Gastrocnemius medialis (tissue), 4 donors: ENCODE measurements at regions not wholly inside any gene's neighbourhood (a gene's known extent, or its start where the extent isn't known, plus 50 kb on each side); places are given as distances from the start of the nearest gene placed in this dataset.

Source experiments
- ATAC-seq, 2 donors: fragments of 150-250 bp; one replicate each; pipeline ENCODE4 v1.9.1; 2016
- DNase-seq, 2 donors: peaks; one replicate each; pipeline ENCODE4 v3.0.0-alpha.2; 2019
- H3K27ac ChIP-seq, 4 donors: fragments of 200-600 bp; sonication (generic); 1 replicate in 1 of 4; 2 replicates in 3 of 4; pipeline ENCODE4 v1.5.1; 2016 to 2018; ENCODE audit warnings: mild to moderate bottlenecking in 2 of 4, moderate library complexity in 1 of 4
- H3K27me3 ChIP-seq, 3 donors: fragments of 200-600 bp; sonication (generic) in 2 of 3; 1 replicate in 1 of 3; 2 replicates in 2 of 3; pipeline versions ENCODE4 v1.5.1 to v1.6.0; 2016 to 2019; ENCODE audit warnings: mild to moderate bottlenecking in 1 of 3, moderate library complexity in 1 of 3
- H3K36me3 ChIP-seq, 2 donors: fragments of 200-600 bp; sonication (generic) in 1 of 2; one replicate each; pipeline ENCODE4 v1.5.1; 2017 to 2018
- H3K4me1 ChIP-seq, 2 donors: fragments of 200-600 bp; sonication (generic) in 1 of 2; one replicate each; pipeline ENCODE4 v1.5.1; 2016 to 2017; ENCODE audit warnings: mild to moderate bottlenecking in 2 of 2
- H3K4me3 ChIP-seq, 4 donors: fragments of 200-600 bp; sonication (generic) in 3 of 4; 1 replicate in 1 of 4; 2 replicates in 3 of 4; pipeline ENCODE4 v1.5.1; 2016 to 2019; ENCODE audit warnings: mild to moderate bottlenecking in 2 of 4
- H3K9me3 ChIP-seq, 3 donors: fragments of 200-600 bp; sonication (generic) in 2 of 3; 1 replicate in 1 of 3; 2 replicates in 2 of 3; pipeline ENCODE4 v1.5.1; 2016 to 2019
- CTCF ChIP-seq, 5 experiments: fragments of 450-650 bp in 3 of 5; fragments of 200-600 bp in 2 of 5; sonication (generic) in 2 of 5; IDR thresholded peaks in 4 of 5; conservative IDR thresholded peaks in 1 of 5; 1 replicate in 4 of 5; 2 replicates in 1 of 5; pipeline ENCODE4 v1.5.1; 2016 to 2019; ENCODE audit warnings: antibody characterized with exemption in 5 of 5, mild to moderate bottlenecking in 3 of 5, moderate library complexity in 3 of 5
- POLR2A ChIP-seq, 2 donors: fragments of 450-650 bp; IDR thresholded peaks; one replicate each; pipeline ENCODE4 v1.6.1; 2017; ENCODE audit warnings: antibody characterized with exemption in 2 of 2, mild to moderate bottlenecking in 2 of 2, moderate library complexity in 2 of 2
- in situ Hi-C, 4 donors: fragments of 200-750 bp; cut with MboI; loops; one replicate each; pipeline versions ENCODE4 v1.15.0 to v1.8.0; 2017; ENCODE audit warnings: low sequenced_read_pairs in 4 of 4
- intact Hi-C: fragments of 100-400 bp; cut with DNase I; formaldehyde crosslinking; loops from one replicate; pipeline ENCODE4 v1.15.1; 2023; ENCODE audit warnings: low total_unique reads

- intact Hi-C loops (no loop called here), in situ Hi-C loops (no loop called here)
- Histone ChIP-seq H3K4me3 (no peak overlapping the region), H3K27ac (no peak overlapping the region), H3K4me1 (no peaks in the 10 kb centered on the region), H3K27me3 (no peaks in the 10 kb centered on the region), H3K9me3 (no peaks in the 10 kb centered on the region), H3K36me3 (no peaks in the 10 kb centered on the region)
- ATAC-seq (no peak), DNase-seq (no peak)
- TF ChIP-seq POLR2A (IDR thresholded peaks at IDR 0.05) (no peak), CTCF (IDR thresholded peaks at IDR 0.05 in 4 of 5, conservative IDR thresholded peaks at IDR 0.05 in 1 of 5) (no peak)
Measured at GRCh38 chr7:41582116-41582515, 120.8 kb downstream of the INHBA start.

GRCh38 chr7:41581041-41581440 is 121.8 kb downstream of the INHBA start:
- DNase-seq (no peak), ATAC-seq (no peak)
- in situ Hi-C loops (no loop called here), intact Hi-C loops (no loop called here)
- no peaks in the 10 kb centered on the region for H3K27me3 ChIP-seq
- no peaks in the 10 kb centered on the region for H3K4me1 ChIP-seq
- no peak overlapping the region for H3K4me3 ChIP-seq
- H3K27ac ChIP-seq = no peak overlapping the region
- H3K36me3 ChIP-seq = no peaks in the 10 kb centered on the region
- TF ChIP-seq POLR2A (IDR thresholded peaks at IDR 0.05) (no peak), CTCF (IDR thresholded peaks at IDR 0.05 in 4 of 5, conservative IDR thresholded peaks at IDR 0.05 in 1 of 5) (no peak)
- no peaks in the 10 kb centered on the region for H3K9me3 ChIP-seq

- Histone ChIP-seq H3K36me3 (no peaks in the 10 kb centered on the region), H3K4me1 (no peaks in the 10 kb centered on the region), H3K9me3 (no peaks in the 10 kb centered on the region), H3K4me3 (no peak overlapping the region), H3K27ac (no peak overlapping the region), H3K27me3 (no peaks in the 10 kb centered on the region)
- no peak for DNase-seq
- ATAC-seq = no peak
- intact Hi-C loops (no loop called here), in situ Hi-C loops (no loop called here)
- TF ChIP-seq CTCF (IDR thresholded peaks at IDR 0.05 in 4 of 5, conservative IDR thresholded peaks at IDR 0.05 in 1 of 5) = no peak
- TF ChIP-seq POLR2A (IDR thresholded peaks at IDR 0.05) = no peak
Measured at GRCh38 chr7:41579961-41580935, 122.6 kb downstream of the INHBA start.

GRCh38 chr7:41578700-41579099 is 124.2 kb downstream of the INHBA start:
- intact Hi-C loops (no loop called here), in situ Hi-C loops (no loop called here)
- Histone ChIP-seq H3K27ac (no peak overlapping the region), H3K9me3 (no peaks in the 10 kb centered on the region), H3K4me3 (no peak overlapping the region), H3K4me1 (no peaks in the 10 kb centered on the region), H3K36me3 (no peaks in the 10 kb centered on the region), H3K27me3 (no peaks in the 10 kb centered on the region)
- DNase-seq (no peak), ATAC-seq (no peak)
- no peak for TF ChIP-seq POLR2A (IDR thresholded peaks at IDR 0.05)
- TF ChIP-seq CTCF (IDR thresholded peaks at IDR 0.05 in 4 of 5, conservative IDR thresholded peaks at IDR 0.05 in 1 of 5) = no peak
